CD4-positive, CD25-positive, alpha-beta regulatory T cell (primary cell): ENCODE measurements at regions not wholly inside any gene's neighbourhood (a gene's known extent, or its start where the extent isn't known, plus 50 kb on each side); places are given as distances from the start of the nearest gene placed in this dataset.

Experiments used
- ATAC-seq, 2 donors: fragments of 150-1000 bp; cut with Tn5 transposase; one replicate each; pipeline ENCODE4 v1.10.0; 2021; ENCODE audit warnings: low read depth in 2 of 2, moderate number of reproducible peaks in 2 of 2, moderate library complexity in 1 of 2
- DNase-seq, 3 donors: peaks; one replicate each; pipeline versions ENCODE4 v3.0.0 to v3.0.0-alpha.2; 2012 to 2022; ENCODE audit warnings: mixed read lengths in 1 of 3
- H3K27ac ChIP-seq: one replicate; pipeline ENCODE4 v1.7.0; 2013; ENCODE audit warnings: mild to moderate bottlenecking, low read length; ENCODE audit not compliant: insufficient read depth, poor library complexity, severe bottlenecking
- H3K27me3 ChIP-seq: one replicate; pipeline ENCODE4 v1.7.0; 2013; ENCODE audit warnings: low read length; ENCODE audit not compliant: control insufficient read depth, insufficient read depth
- H3K36me3 ChIP-seq: one replicate; pipeline ENCODE4 v1.7.0; 2013; ENCODE audit warnings: mild to moderate bottlenecking, low read length, moderate library complexity; ENCODE audit not compliant: control insufficient read depth, insufficient read depth
- H3K4me1 ChIP-seq: 2 replicates; pipeline ENCODE4 v1.7.0; 2013; ENCODE audit warnings: mild to moderate bottlenecking, low read length; ENCODE audit not compliant: insufficient read depth, control insufficient read depth, poor library complexity, severe bottlenecking
- H3K4me3 ChIP-seq: one replicate; pipeline ENCODE4 v1.7.0; 2013; ENCODE audit warnings: low read depth, mild to moderate bottlenecking, low read length, moderate library complexity
- H3K9me3 ChIP-seq, 2 experiments: 1 replicate in 1 of 2; 2 replicates in 1 of 2; pipeline ENCODE4 v1.7.0; 2013; ENCODE audit warnings: low read length in 2 of 2, mild to moderate bottlenecking in 1 of 2, moderate library complexity in 1 of 2; ENCODE audit not compliant: control insufficient read depth in 2 of 2
- H3K27ac Mint-ChIP-seq, 3 donors: one replicate each; pipeline ENCODE4 v1.8.0; 2020 to 2022; ENCODE audit warnings: mild to moderate bottlenecking in 3 of 3, mixed read lengths in 3 of 3, moderate library complexity in 2 of 3
- H3K27me3 Mint-ChIP-seq: one replicate; pipeline ENCODE4 v1.8.0; 2022; ENCODE audit warnings: mild to moderate bottlenecking, mixed read lengths
- H3K36me3 Mint-ChIP-seq: one replicate; pipeline ENCODE4 v1.8.0; 2020; ENCODE audit warnings: mixed read lengths
- H3K4me1 Mint-ChIP-seq, 4 donors: one replicate each; pipeline ENCODE4 v1.8.0; 2020 to 2022; ENCODE audit warnings: mixed read lengths in 4 of 4, mild to moderate bottlenecking in 1 of 4
- H3K4me3 Mint-ChIP-seq, 4 donors: one replicate each; pipeline ENCODE4 v1.8.0; 2020 to 2022; ENCODE audit warnings: mild to moderate bottlenecking in 4 of 4, mixed read lengths in 4 of 4, moderate library complexity in 3 of 4
- H3K9me3 Mint-ChIP-seq, 7 donors: one replicate each; pipeline ENCODE4 v1.8.0; 2020 to 2022; ENCODE audit warnings: mixed read lengths in 7 of 7, mild to moderate bottlenecking in 3 of 7, moderate library complexity in 2 of 7

- DNase-seq (no peak), ATAC-seq (no peak)
- Histone ChIP-seq H3K4me1 (no peaks in the 10 kb centered on the region), H3K4me3 (no peak overlapping the region), H3K27ac (no peak overlapping the region), H3K27me3 (no peaks in the 10 kb centered on the region), H3K9me3 (no peaks in the 10 kb centered on the region), H3K36me3 (no peaks in the 10 kb centered on the region)
- Mint-ChIP-seq H3K9me3 (peaks cover 0 to 4% (median 0%) of the 10 kb centered on the region in 7 donors), H3K27ac (no peak overlapping the region), H3K27me3 (no peaks in the 10 kb centered on the region), H3K36me3 (no peaks in the 10 kb centered on the region), H3K4me3 (no peak overlapping the region), H3K4me1 (no peaks in the 10 kb centered on the region)
Measured at GRCh38 chr20:41861772-41862422, 243.7 kb upstream of the CHD6 start.

GRCh38 chr20:41854765-41855164, 236.6 kb upstream of the CHD6 start:
- Mint-ChIP-seq H3K36me3 (no peaks in the 10 kb centered on the region), H3K27me3 (no peaks in the 10 kb centered on the region), H3K4me1 (no peaks in the 10 kb centered on the region), H3K9me3 (peaks cover 0 to 6% (median 0%) of the 10 kb centered on the region in 7 donors), H3K4me3 (no peak overlapping the region), H3K27ac (no peak overlapping the region)
- H3K36me3 ChIP-seq: no peaks in the 10 kb centered on the region
- no peaks in the 10 kb centered on the region for H3K4me1 ChIP-seq
- H3K4me3 ChIP-seq: no peak overlapping the region
- ATAC-seq: no peak
- DNase-seq: no peak
- H3K27ac ChIP-seq: no peak overlapping the region
- H3K9me3 ChIP-seq: no peaks in the 10 kb centered on the region
- no peaks in the 10 kb centered on the region for H3K27me3 ChIP-seq

- H3K9me3 ChIP-seq: no peaks in the 10 kb centered on the region
- ATAC-seq: no peak
- H3K4me3 Mint-ChIP-seq: no peak overlapping the region
- no peak overlapping the region for H3K4me3 ChIP-seq
- H3K27ac Mint-ChIP-seq: no peak overlapping the region
- peaks cover 0 to 6% (median 0%) of the 10 kb centered on the region in 7 donors for H3K9me3 Mint-ChIP-seq
- no peak overlapping the region for H3K27ac ChIP-seq
- no peaks in the 10 kb centered on the region for H3K27me3 ChIP-seq
- H3K4me1 Mint-ChIP-seq: no peaks in the 10 kb centered on the region
- no peak for DNase-seq
- no peaks in the 10 kb centered on the region for H3K27me3 Mint-ChIP-seq
- no peaks in the 10 kb centered on the region for H3K4me1 ChIP-seq
- no peaks in the 10 kb centered on the region for H3K36me3 Mint-ChIP-seq
- H3K36me3 ChIP-seq: no peaks in the 10 kb centered on the region
Measured at GRCh38 chr20:41853806-41854205, 235.6 kb upstream of the CHD6 start.

DNA sequence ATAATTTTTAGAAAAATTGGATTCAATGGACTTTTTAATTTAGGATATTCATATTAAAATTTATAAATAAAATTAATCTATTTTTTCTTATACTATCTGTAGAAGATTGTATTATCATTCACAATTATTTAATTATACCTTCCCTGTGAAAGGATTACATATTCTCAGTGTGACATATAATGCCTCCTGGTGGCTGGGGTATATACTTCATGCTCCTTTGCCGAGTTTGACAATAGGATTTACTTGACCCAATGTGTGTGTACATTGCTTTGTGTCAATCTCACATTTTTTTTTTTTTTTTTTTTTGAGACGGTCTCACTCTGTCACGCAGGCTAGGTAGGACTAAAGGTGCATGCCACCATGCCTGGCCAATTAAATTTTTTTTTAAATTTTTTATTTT, 230.0 kb upstream of the CHD6 start:
- Mint-ChIP-seq H3K36me3 (no peaks in the 10 kb centered on the region), H3K4me3 (no peak overlapping the region), H3K4me1 (no peaks in the 10 kb centered on the region), H3K9me3 (peaks cover 0 to 2% (median 0%) of the 10 kb centered on the region in 7 donors), H3K27me3 (no peaks in the 10 kb centered on the region), H3K27ac (no peak overlapping the region)
- no peak overlapping the region for H3K27ac ChIP-seq
- ATAC-seq: no peak
- H3K4me3 ChIP-seq: no peak overlapping the region
- no peaks in the 10 kb centered on the region for H3K9me3 ChIP-seq
- no peak for DNase-seq
- H3K4me1 ChIP-seq: no peaks in the 10 kb centered on the region
- no peaks in the 10 kb centered on the region for H3K27me3 ChIP-seq
- no peaks in the 10 kb centered on the region for H3K36me3 ChIP-seq

GRCh38 chr20:41837669-41838224, 219.6 kb upstream of the CHD6 start:
- no peak for ATAC-seq

DNA sequence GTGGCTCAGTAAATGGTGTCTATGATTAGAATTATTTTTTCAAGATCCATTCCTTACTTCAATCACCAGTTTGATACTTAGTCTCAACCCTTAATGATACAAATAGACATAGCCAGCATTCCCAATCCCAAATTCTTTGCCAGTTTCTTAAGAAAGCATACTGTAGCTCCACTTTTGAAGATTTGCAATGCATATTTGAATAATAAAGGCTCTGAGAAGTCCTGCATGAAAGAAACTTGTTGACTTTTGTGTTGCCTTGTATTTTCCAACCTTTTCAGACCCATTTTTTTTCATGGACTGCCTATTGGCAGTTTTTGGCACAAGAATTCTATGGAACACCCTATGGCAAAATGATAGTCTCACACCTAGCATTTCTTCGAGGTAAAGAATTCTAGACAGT, 215.6 kb upstream of the CHD6 start:
- Histone ChIP-seq H3K27ac (no peak overlapping the region), H3K9me3 (no peaks in the 10 kb centered on the region), H3K4me1 (no peaks in the 10 kb centered on the region), H3K4me3 (no peak overlapping the region), H3K36me3 (no peaks in the 10 kb centered on the region), H3K27me3 (no peaks in the 10 kb centered on the region)
- no peak overlapping the region for H3K4me3 Mint-ChIP-seq
- H3K27ac Mint-ChIP-seq: no peak overlapping the region
- no peaks in the 10 kb centered on the region for H3K27me3 Mint-ChIP-seq
- DNase-seq (no peak), ATAC-seq (no peak)
- H3K4me1 Mint-ChIP-seq: no peaks in the 10 kb centered on the region
- H3K36me3 Mint-ChIP-seq: no peaks in the 10 kb centered on the region
- H3K9me3 Mint-ChIP-seq: no peaks in the 10 kb centered on the region

More at GRCh38 chr20:41837669-41838224, 219.6 kb upstream of the CHD6 start:
- Mint-ChIP-seq H3K27me3 (no peaks in the 10 kb centered on the region), H3K36me3 (no peaks in the 10 kb centered on the region), H3K4me1 (no peaks in the 10 kb centered on the region), H3K9me3 (peaks cover 0 to 2% (median 0%) of the 10 kb centered on the region in 7 donors), H3K4me3 (no peak overlapping the region), H3K27ac (no peak overlapping the region)
- H3K27ac ChIP-seq: no peak overlapping the region
- no peak overlapping the region for H3K4me3 ChIP-seq
- no peaks in the 10 kb centered on the region for H3K9me3 ChIP-seq
- no peaks in the 10 kb centered on the region for H3K27me3 ChIP-seq
- no peaks in the 10 kb centered on the region for H3K36me3 ChIP-seq
- DNase-seq: no peak
- H3K4me1 ChIP-seq: no peaks in the 10 kb centered on the region

- H3K9me3 Mint-ChIP-seq: peaks cover 0 to 3% (median 0%) of the 10 kb centered on the region in 7 donors
- DNase-seq (no peak), ATAC-seq (no peak)
- Histone ChIP-seq H3K4me1 (no peaks in the 10 kb centered on the region), H3K4me3 (no peak overlapping the region), H3K36me3 (no peaks in the 10 kb centered on the region), H3K27me3 (peaks cover 3% of the 10 kb centered on the region), H3K27ac (no peak overlapping the region), H3K9me3 (no peaks in the 10 kb centered on the region)
- H3K27ac Mint-ChIP-seq: no peak overlapping the region
- H3K27me3 Mint-ChIP-seq: no peaks in the 10 kb centered on the region
- H3K4me3 Mint-ChIP-seq: no peak overlapping the region
- H3K4me1 Mint-ChIP-seq: no peaks in the 10 kb centered on the region
- H3K36me3 Mint-ChIP-seq: no peaks in the 10 kb centered on the region
Measured at GRCh38 chr20:41830702-41831101, 212.5 kb upstream of the CHD6 start.

- ATAC-seq (no peak), DNase-seq (no peak)
- H3K27ac ChIP-seq: no peak overlapping the region
- Mint-ChIP-seq H3K4me3 (no peak overlapping the region), H3K27ac (no peak overlapping the region), H3K4me1 (no peaks in the 10 kb centered on the region), H3K9me3 (peaks cover 0 to 9% (median 3%) of the 10 kb centered on the region in 7 donors), H3K36me3 (no peaks in the 10 kb centered on the region), H3K27me3 (no peaks in the 10 kb centered on the region)
- H3K4me3 ChIP-seq: no peak overlapping the region
- H3K4me1 ChIP-seq: no peaks in the 10 kb centered on the region
- H3K27me3 ChIP-seq: no peaks in the 10 kb centered on the region
- no peaks in the 10 kb centered on the region for H3K36me3 ChIP-seq
- no peaks in the 10 kb centered on the region for H3K9me3 ChIP-seq
Measured at GRCh38 chr20:41819436-41819835, 201.3 kb upstream of the CHD6 start.
